DMS 273 (cell line): ENCODE measurements at regions not wholly inside any gene's neighbourhood (a gene's known extent, or its start where the extent isn't known, plus 50 kb on each side); places are given as distances from the start of the nearest gene placed in this dataset.

Source experiments
- DNase-seq: peaks from one replicate; lab custom pipeline; 2025; ENCODE audit not compliant: unreplicated experiment; lab: John Stamatoyannopoulos, UW

- DNase-seq = peak; percentile 50
Observed at GRCh38 chr9:87818308-87818707, 64.4 kb upstream of the SPATA31E1 start.

DNA sequence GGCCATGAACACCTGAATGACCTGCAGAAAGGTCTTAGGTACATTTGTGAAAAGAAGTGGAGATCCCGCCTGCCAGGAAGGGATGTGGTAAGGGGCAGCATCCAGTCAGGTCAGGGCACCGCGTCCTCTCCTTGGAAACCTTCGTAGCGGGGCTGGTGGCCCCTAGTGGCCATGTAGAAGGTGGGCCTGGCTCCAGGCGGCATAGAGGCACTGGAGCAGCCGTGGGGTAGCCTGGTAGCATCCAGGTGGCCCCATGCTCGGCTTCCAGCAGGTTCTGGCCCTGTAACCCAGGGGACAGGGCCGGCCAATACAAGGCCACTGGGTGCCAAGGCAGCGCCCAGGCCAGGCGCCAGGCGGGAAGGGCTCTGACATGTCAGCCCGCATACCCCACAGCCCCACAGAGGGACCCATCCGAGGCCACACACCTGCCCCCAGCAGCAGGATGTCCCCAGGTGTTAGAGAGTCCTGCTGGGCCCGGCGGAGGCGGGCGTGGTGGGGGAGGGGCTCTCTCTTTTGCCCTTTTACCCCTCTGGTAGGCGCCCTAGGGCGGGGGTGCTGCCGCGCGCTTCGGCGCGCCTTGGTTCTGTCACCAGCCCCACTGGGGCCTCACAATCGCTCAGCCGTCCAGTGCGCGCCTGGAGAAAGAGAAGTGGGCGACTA is 58.3 kb upstream of the SPATA31E1 start:
- no peak for DNase-seq

GRCh38 chr9:87824886-87825285 is 57.8 kb upstream of the SPATA31E1 start:
- no peak for DNase-seq

DNA sequence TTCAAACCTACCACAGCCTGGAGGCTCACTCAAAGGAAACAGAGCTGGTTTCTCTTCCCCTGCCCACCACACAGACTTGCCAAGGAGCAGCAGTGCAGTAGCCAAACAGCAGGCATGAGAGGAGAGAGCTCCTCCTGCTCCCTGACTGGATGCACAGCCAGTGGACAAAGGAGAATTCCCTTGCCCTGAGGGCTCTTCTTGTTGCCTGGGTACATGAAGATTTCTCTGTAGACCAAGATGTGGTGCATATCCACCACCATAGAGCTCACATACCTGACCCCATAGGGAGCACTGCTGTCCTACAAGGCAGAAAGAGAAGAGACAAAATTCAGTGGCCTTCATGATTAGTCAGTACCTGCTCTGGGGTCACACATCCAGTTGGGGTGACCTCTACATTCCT is 56.3 kb upstream of the SPATA31E1 start:
- no peak for DNase-seq

- DNase-seq = no peak
Observed at GRCh38 chr9:87827341-87827740, 55.3 kb upstream of the SPATA31E1 start.

GRCh38 chr9:87829756-87830155 is 52.9 kb upstream of the SPATA31E1 start:
- no peak for DNase-seq

- no peak for DNase-seq
Observed at GRCh38 chr9:87830446-87830845, 52.2 kb upstream of the SPATA31E1 start.

DNA sequence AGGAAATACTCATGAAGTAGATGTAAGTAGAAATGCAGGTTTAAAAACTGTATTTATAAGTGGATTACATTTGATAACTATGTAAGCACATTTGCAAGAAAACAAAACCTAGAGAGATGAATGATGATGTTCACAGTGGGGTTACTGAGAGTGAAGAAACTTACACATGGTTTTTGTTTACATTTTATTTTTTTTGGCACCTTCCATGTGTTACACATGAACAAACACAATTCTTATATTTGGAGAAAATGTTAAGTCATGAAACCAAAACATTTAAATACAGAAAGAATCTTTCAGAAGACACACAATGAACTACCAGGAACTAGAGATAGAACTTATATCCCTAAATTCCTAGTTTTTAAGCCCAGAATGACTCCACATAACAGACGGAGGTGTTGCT is 51.5 kb upstream of the SPATA31E1 start:
- no peak for DNase-seq
